Hepatocyte (in vitro differentiated cells): ENCODE measurements at regions not wholly inside any gene's neighbourhood (a gene's known extent, or its start where the extent isn't known, plus 50 kb on each side); places are given as distances from the start of the nearest gene placed in this dataset.

Experiments used
- DNase-seq: peaks from one replicate; pipeline ENCODE4 v3.0.0-alpha.2; 2016; ENCODE audit warnings: low spot score
- H2AFZ ChIP-seq: fragments of 200-600 bp; sonication (generic); 2 replicates; pipeline ENCODE4 v1.6.0; 2016; ENCODE audit warnings: antibody characterized with exemption, mild to moderate bottlenecking
- H3K27ac ChIP-seq: fragments of 200-600 bp; sonication (generic); 2 replicates; pipeline ENCODE4 v1.5.1; 2016; ENCODE audit warnings: mild to moderate bottlenecking
- H3K27me3 ChIP-seq: fragments of 200-600 bp; sonication (generic); 2 replicates; pipeline ENCODE4 v1.6.1; 2016
- H3K36me3 ChIP-seq: fragments of 200-600 bp; sonication (generic); replicated peaks from 2 replicates; pipeline ENCODE4 v1.5.1; 2016; ENCODE audit warnings: low read depth; ENCODE audit not compliant: insufficient read depth
- H3K4me1 ChIP-seq: fragments of 200-600 bp; sonication (generic); 2 replicates; pipeline ENCODE4 v1.5.1; 2016; ENCODE audit warnings: mild to moderate bottlenecking, moderate library complexity; ENCODE audit not compliant: insufficient read depth
- H3K4me2 ChIP-seq: fragments of 200-600 bp; sonication (generic); 2 replicates; pipeline ENCODE4 v1.6.0; 2016
- H3K4me3 ChIP-seq: fragments of 200-600 bp; sonication (generic); 2 replicates; pipeline ENCODE4 v1.5.1; 2016; ENCODE audit warnings: mild to moderate bottlenecking
- H3K79me2 ChIP-seq: fragments of 200-600 bp; sonication (generic); 2 replicates; pipeline ENCODE4 v1.6.0; 2017; ENCODE audit warnings: mild to moderate bottlenecking
- H3K9me2 ChIP-seq: fragments of 200-600 bp; sonication (generic); replicated peaks from 2 replicates; pipeline ENCODE4 v1.6.0; 2017; ENCODE audit warnings: mild to moderate bottlenecking; ENCODE audit not compliant: insufficient read depth
- H3K9me3 ChIP-seq: fragments of 200-600 bp; sonication (generic); 2 replicates; pipeline ENCODE4 v1.5.1; 2016; ENCODE audit warnings: low read depth, mild to moderate bottlenecking
- H4K20me1 ChIP-seq: fragments of 200-600 bp; sonication (generic); 2 replicates; pipeline ENCODE4 v1.6.0; 2016; ENCODE audit warnings: mild to moderate bottlenecking; ENCODE audit not compliant: insufficient read depth, poor library complexity, severe bottlenecking
- CTCF ChIP-seq: fragments of 200-600 bp; sonication (generic); IDR thresholded peaks from 2 replicates; pipeline ENCODE4 v1.5.1; 2016; ENCODE audit warnings: antibody characterized with exemption, mild to moderate bottlenecking; ENCODE audit not compliant: poor library complexity
- EZH2 ChIP-seq: fragments of 200-600 bp; sonication (generic); IDR thresholded peaks from 2 replicates; pipeline ENCODE4 v1.6.1; 2016; ENCODE audit warnings: antibody characterized with exemption, mild to moderate bottlenecking, borderline replicate concordance
- EZH2phosphoT487 ChIP-seq: fragments of 200-600 bp; sonication (generic); IDR thresholded peaks from one replicate; pipeline ENCODE4 v1.6.1; 2018; ENCODE audit warnings: antibody characterized with exemption, mild to moderate bottlenecking, low read depth, moderate library complexity; ENCODE audit not compliant: unreplicated experiment, severe bottlenecking
- WGBS: methylation state at CpG from one replicate; pipeline ENCODE4 v1.1.6; 2016; ENCODE audit warnings: low lambda C conversion rate; ENCODE audit errors: missing lambda C conversion rate; 5-methylcytosine and 5-hydroxymethylcytosine counted together

GRCh38 chr6:168374541-168375071 lies 55.0 kb upstream of the DACT2 start:
- Histone ChIP-seq H3K9me3 (no peaks in the 10 kb centered on the region), H3K27me3 (no peaks in the 10 kb centered on the region), H3K4me3 (no peak overlapping the region), H3K36me3 (no peaks in the 10 kb centered on the region), H2AFZ (no peak overlapping the region), H4K20me1 (no peaks in the 10 kb centered on the region), H3K9me2 (no peaks in the 10 kb centered on the region), H3K79me2 (no peaks in the 10 kb centered on the region), H3K4me2 (no peak overlapping the region), H3K4me1 (no peaks in the 10 kb centered on the region), H3K27ac (no peak overlapping the region)
- DNase-seq: no peak
- WGBS: 92% methylated on average over 15 of the region's 15 CpGs
- TF ChIP-seq CTCF: no peak
- no peak for TF ChIP-seq EZH2
- no peak for TF ChIP-seq EZH2phosphoT487

GRCh38 chr6:168376120-168376519 lies 56.5 kb upstream of the DACT2 start:
- TF ChIP-seq CTCF: no peak
- TF ChIP-seq EZH2phosphoT487: no peak
- TF ChIP-seq EZH2: no peak
- Histone ChIP-seq H3K79me2 (no peaks in the 10 kb centered on the region), H3K9me2 (no peaks in the 10 kb centered on the region), H2AFZ (no peak overlapping the region), H3K36me3 (no peaks in the 10 kb centered on the region), H3K9me3 (no peaks in the 10 kb centered on the region), H3K4me1 (no peaks in the 10 kb centered on the region), H3K27me3 (no peaks in the 10 kb centered on the region), H3K4me2 (no peak overlapping the region), H4K20me1 (no peaks in the 10 kb centered on the region), H3K27ac (no peak overlapping the region), H3K4me3 (no peak overlapping the region)
- no peak for DNase-seq
- WGBS: 69% methylated on average over 9 of the region's 9 CpGs

- no peaks in the 10 kb centered on the region for H3K9me3 ChIP-seq
- H2AFZ ChIP-seq: no peak overlapping the region
- no peaks in the 10 kb centered on the region for H3K36me3 ChIP-seq
- no peak overlapping the region for H3K27ac ChIP-seq
- no peaks in the 10 kb centered on the region for H4K20me1 ChIP-seq
- no peak for TF ChIP-seq EZH2
- no peak for TF ChIP-seq CTCF
- no peak for TF ChIP-seq EZH2phosphoT487
- no peaks in the 10 kb centered on the region for H3K27me3 ChIP-seq
- no peaks in the 10 kb centered on the region for H3K9me2 ChIP-seq
- no peak overlapping the region for H3K4me2 ChIP-seq
- 85% methylated on average over 19 of the region's 19 CpGs for WGBS
- H3K4me3 ChIP-seq: no peak overlapping the region
- DNase-seq: no peak
- H3K4me1 ChIP-seq: no peaks in the 10 kb centered on the region
- H3K79me2 ChIP-seq: no peaks in the 10 kb centered on the region
These were observed 57.4 kb upstream of the DACT2 start for GRCh38 chr6:168376811-168377483.
